Middle frontal gyrus (tissue), 1 donor: ENCODE measurements at regions not wholly inside any gene's neighbourhood (a gene's known extent, or its start where the extent isn't known, plus 50 kb on each side); places are given as distances from the start of the nearest gene placed in this dataset.
A peak's percentile ranks its signal among the peaks of the same experiment; 100 is the strongest.

Experiments
- DNase-seq: peaks from one replicate; pipeline ENCODE4 v3.0.0-alpha.2; 2015; ENCODE audit warnings: low spot score; ENCODE audit errors: extremely low spot score

- no peak for DNase-seq
Observed at GRCh38 chr21:35850542-35851103, 209.7 kb downstream of the SETD4 start.

- no peak for DNase-seq
Observed at GRCh38 chr21:35850029-35850428, 210.3 kb downstream of the SETD4 start.

GRCh38 chr21:35849144-35849543 lies 211.2 kb downstream of the SETD4 start:
- no peak for DNase-seq

GRCh38 chr21:35843911-35844667 lies 216.2 kb downstream of the SETD4 start:
- no peak for DNase-seq

- DNase-seq = no peak
Observed at GRCh38 chr21:35840949-35841348, 219.4 kb downstream of the SETD4 start.

- DNase-seq = peak; percentile 29
Observed at GRCh38 chr21:35840197-35840799, 220.0 kb downstream of the SETD4 start.

GRCh38 chr21:35838987-35839763 lies 221.2 kb downstream of the SETD4 start:
- no peak for DNase-seq

- DNase-seq = no peak
Observed at GRCh38 chr21:35838350-35838749, 222.0 kb downstream of the SETD4 start.

GRCh38 chr21:35833991-35834390 lies 226.3 kb downstream of the SETD4 start:
- DNase-seq = no peak

- no peak for DNase-seq
Observed at GRCh38 chr21:35833388-35833787, 226.9 kb downstream of the SETD4 start.

- no peak for DNase-seq
Observed at GRCh38 chr21:35831230-35831629, 229.1 kb downstream of the SETD4 start.

- DNase-seq = no peak
Observed at GRCh38 chr21:35829067-35829466, 231.3 kb downstream of the SETD4 start.

GRCh38 chr21:35828161-35828560 lies 232.2 kb downstream of the SETD4 start:
- no peak for DNase-seq

- DNase-seq = no peak
Observed at GRCh38 chr21:35827004-35827403, 233.3 kb downstream of the SETD4 start.

- no peak for DNase-seq
Observed at GRCh38 chr21:35825370-35826353, 234.7 kb downstream of the SETD4 start.

- DNase-seq = no peak
Observed at GRCh38 chr21:35824136-35824535, 236.2 kb downstream of the SETD4 start.

GRCh38 chr21:35819134-35819533 lies 241.2 kb downstream of the SETD4 start:
- no peak for DNase-seq

GRCh38 chr21:35818597-35818996 lies 241.7 kb downstream of the SETD4 start:
- DNase-seq = no peak

GRCh38 chr21:35814858-35815619 lies 245.3 kb downstream of the SETD4 start:
- no peak for DNase-seq

- no peak for DNase-seq
Observed at GRCh38 chr21:35812679-35813078, 247.6 kb downstream of the SETD4 start.
